GM12891 (cell line): ENCODE measurements at regions not wholly inside any gene's neighbourhood (a gene's known extent, or its start where the extent isn't known, plus 50 kb on each side); places are given as distances from the start of the nearest gene placed in this dataset.

Experiments used
- PAX5 ChIP-seq: IDR thresholded peaks from 2 replicates; pipeline ENCODE4 v1.6.1; 2011; ENCODE audit warnings: low read length, moderate library complexity, mild to moderate bottlenecking; ENCODE audit not compliant: insufficient read depth, severe bottlenecking
- POLR2A ChIP-seq: IDR thresholded peaks from 2 replicates; pipeline ENCODE4 v1.6.1; 2011; ENCODE audit warnings: low read depth, low read length, control low read depth
- POLR2AphosphoS5 ChIP-seq: IDR thresholded peaks from 2 replicates; pipeline ENCODE4 v1.6.1; 2011; ENCODE audit warnings: low read depth, low read length, control low read depth
- POU2F2 ChIP-seq: IDR thresholded peaks from 2 replicates; pipeline ENCODE4 v1.6.1; 2011; ENCODE audit warnings: low read depth, mild to moderate bottlenecking, control low read depth, low read length, moderate library complexity
- SPI1 ChIP-seq: IDR thresholded peaks from 2 replicates; pipeline ENCODE4 v1.6.1; 2011; ENCODE audit warnings: low read depth, low read length, control low read depth
- TAF1 ChIP-seq: IDR thresholded peaks from 2 replicates; pipeline ENCODE4 v1.6.1; 2011; ENCODE audit warnings: low read depth, low read length, control low read depth

DNA sequence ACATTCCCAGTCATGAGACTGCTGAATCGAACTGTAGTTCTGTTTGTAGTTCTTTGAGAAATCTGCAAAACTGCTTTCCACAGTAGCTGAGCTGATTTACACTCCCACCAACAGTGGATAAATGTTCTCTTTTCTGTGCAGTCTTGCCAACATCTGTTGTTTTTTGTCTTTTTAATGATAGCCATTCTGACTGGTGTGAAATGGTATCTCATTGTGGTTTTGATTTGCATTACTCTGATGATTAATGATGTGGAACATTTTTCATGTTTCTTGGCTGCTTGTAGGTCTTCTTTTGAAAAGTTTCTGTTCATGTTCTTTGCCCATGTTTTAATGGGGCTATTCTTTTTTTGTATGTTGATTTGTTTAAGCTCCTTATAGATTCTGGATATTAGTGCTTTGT is 187.3 kb upstream of the TLE4 start:
- TF ChIP-seq POU2F2 = no peak
- no peak for TF ChIP-seq TAF1
- TF ChIP-seq POLR2A = no peak
- TF ChIP-seq POLR2AphosphoS5 = no peak
- no peak for TF ChIP-seq SPI1
- no peak for TF ChIP-seq PAX5
